Nephron (organoid): ENCODE measurements at regions not wholly inside any gene's neighbourhood (a gene's known extent, or its start where the extent isn't known, plus 50 kb on each side); places are given as distances from the start of the nearest gene placed in this dataset.
A peak's percentile ranks its signal among the peaks of the same experiment; 100 is the strongest.
"Not testable (repeated sequence)": the region's sequence is repeated elsewhere in the genome, so short reads cannot be mapped to it uniquely, and the experiment has no call there.

Experiments
- H3K27ac Mint-ChIP-seq, 3 experiments: 2 replicates each; pipeline ENCODE4 v1.8.0; 2020; ENCODE audit warnings: mixed read lengths in 3 of 3, mild to moderate bottlenecking in 2 of 3, moderate library complexity in 1 of 3
- H3K27me3 Mint-ChIP-seq: 2 replicates; pipeline ENCODE4 v1.8.0; 2021; ENCODE audit warnings: low read depth, mild to moderate bottlenecking, moderate library complexity, mixed read lengths
- H3K36me3 Mint-ChIP-seq: 2 replicates; pipeline ENCODE4 v1.8.0; 2020; ENCODE audit warnings: low read depth, mixed read lengths
- H3K4me1 Mint-ChIP-seq: 2 replicates; pipeline ENCODE4 v1.8.0; 2020; ENCODE audit warnings: mixed read lengths
- H3K4me3 Mint-ChIP-seq, 3 experiments: 2 replicates each; pipeline ENCODE4 v1.8.0; 2020; ENCODE audit warnings: mild to moderate bottlenecking in 3 of 3, mixed read lengths in 3 of 3, moderate library complexity in 2 of 3
- H3K9me3 Mint-ChIP-seq: 2 replicates; pipeline ENCODE4 v1.8.0; 2020; ENCODE audit warnings: mixed read lengths
- CTCF ChIP-seq, 3 experiments: fragments of 200-600 bp; sonication (generic); IDR thresholded peaks; one replicate each; pipeline ENCODE4 v1.5.0; 2021; ENCODE audit warnings: antibody characterized with exemption in 3 of 3; ENCODE audit not compliant: unreplicated experiment in 3 of 3

- TF ChIP-seq CTCF (IDR thresholded peaks at IDR 0.05; ENCODE audit: unreplicated experiment in 3 of 3): no peak
- no peaks in the 10 kb centered on the region for H3K27me3 Mint-ChIP-seq
- H3K4me3 Mint-ChIP-seq: no peak overlapping the region
- H3K27ac Mint-ChIP-seq: peak overlapping the region in 2 of 3 experiments; percentile 2
- no peaks in the 10 kb centered on the region for H3K36me3 Mint-ChIP-seq
- H3K4me1 Mint-ChIP-seq: peaks cover 15% of the 10 kb centered on the region
- peaks cover 7% of the 10 kb centered on the region for H3K9me3 Mint-ChIP-seq
These were observed 54.4 kb upstream of the SCAF4 start for GRCh38 chr21:31786164-31786920.

- not testable (repeated sequence) for H3K36me3 Mint-ChIP-seq, H3K4me3 Mint-ChIP-seq, H3K9me3 Mint-ChIP-seq, H3K27me3 Mint-ChIP-seq
- TF ChIP-seq CTCF (IDR thresholded peaks at IDR 0.05; ENCODE audit: unreplicated experiment in 3 of 3): peak; percentile 62 to 70 (median 65)
- Mint-ChIP-seq H3K4me1 (peaks cover 18% of the 10 kb centered on the region), H3K27ac (peak overlapping the region in 2 of 3 experiments; percentile 2)
These were observed 53.6 kb upstream of the SCAF4 start for GRCh38 chr21:31785237-31786163.

GRCh38 chr21:31781737-31782136 is 49.8 kb upstream of the SCAF4 start:
- no peaks in the 10 kb centered on the region for H3K27me3 Mint-ChIP-seq
- no peak for TF ChIP-seq CTCF (IDR thresholded peaks at IDR 0.05; ENCODE audit: unreplicated experiment in 3 of 3)
- H3K4me3 Mint-ChIP-seq: no peak overlapping the region
- H3K36me3 Mint-ChIP-seq: no peaks in the 10 kb centered on the region
- peaks cover 18% of the 10 kb centered on the region for H3K4me1 Mint-ChIP-seq
- peaks cover 2% of the 10 kb centered on the region for H3K9me3 Mint-ChIP-seq
- H3K27ac Mint-ChIP-seq: peak overlapping the region in 1 of 3 experiments; percentile 47
